Coronary artery (tissue), 2 donors: ENCODE measurements at regions not wholly inside any gene's neighbourhood (a gene's known extent, or its start where the extent isn't known, plus 50 kb on each side); places are given as distances from the start of the nearest gene placed in this dataset.
"Not testable (repeated sequence)": the region's sequence is repeated elsewhere in the genome, so short reads cannot be mapped to it uniquely, and the experiment has no call there.

Source experiments
- DNase-seq: peaks from one replicate; pipeline ENCODE4 v3.0.0-alpha.2; 2017; ENCODE audit warnings: low spot score
- H3K27ac ChIP-seq, 2 donors: fragments of 200-600 bp; sonication (generic); one replicate each; pipeline ENCODE4 v1.5.1; 2016 to 2019
- H3K4me3 ChIP-seq: fragments of 200-600 bp; sonication (generic); 2 replicates; pipeline ENCODE4 v1.5.1; 2016; ENCODE audit warnings: mild to moderate bottlenecking, moderate library complexity
- CTCF ChIP-seq: fragments of 200-600 bp; sonication (generic); IDR thresholded peaks from one replicate; pipeline ENCODE4 v1.5.1; 2019; ENCODE audit warnings: antibody characterized with exemption

- no peak for TF ChIP-seq CTCF
- no peak for DNase-seq
- no peak overlapping the region for H3K27ac ChIP-seq
- no peak overlapping the region for H3K4me3 ChIP-seq
Observed at GRCh38 chr12:104906695-104907094, 51.4 kb downstream of the SLC41A2 start.

GRCh38 chr12:104905446-104905845 lies 52.6 kb downstream of the SLC41A2 start:
- not testable (repeated sequence) for DNase-seq, H3K27ac ChIP-seq, H3K4me3 ChIP-seq

GRCh38 chr12:104903648-104904423 lies 54.3 kb downstream of the SLC41A2 start:
- TF ChIP-seq CTCF = no peak
- no peak for DNase-seq
- Histone ChIP-seq H3K27ac (peak overlapping the region in 1 of 2 donors; percentile 47), H3K4me3 (no peak overlapping the region)

- DNase-seq = no peak
- Histone ChIP-seq H3K4me3 (no peak overlapping the region), H3K27ac (no peak overlapping the region)
- TF ChIP-seq CTCF = no peak
Observed at GRCh38 chr12:104902125-104902524, 56.0 kb downstream of the SLC41A2 start.

- no peak for TF ChIP-seq CTCF
- Histone ChIP-seq H3K4me3 (no peak overlapping the region), H3K27ac (no peak overlapping the region)
- DNase-seq = no peak
Observed at GRCh38 chr12:104896710-104897109, 61.4 kb downstream of the SLC41A2 start.

- no peak for DNase-seq
- no peak overlapping the region for H3K27ac ChIP-seq
- H3K4me3 ChIP-seq = no peak overlapping the region
- TF ChIP-seq CTCF = no peak
Observed at GRCh38 chr12:104896146-104896545, 61.9 kb downstream of the SLC41A2 start.

- no peak for TF ChIP-seq CTCF
- no peak overlapping the region for H3K4me3 ChIP-seq
- H3K27ac ChIP-seq = no peak overlapping the region
- DNase-seq = no peak
Observed at GRCh38 chr12:104895415-104895814, 62.7 kb downstream of the SLC41A2 start.
